ENCODE measurements at regions not wholly inside any gene's neighbourhood (a gene's known extent, or its start where the extent isn't known, plus 50 kb on each side); places are given as distances from the start of the nearest gene placed in this dataset.

GRCh38 chr6:165900970-165901369 lies 237.9 kb upstream of the PDE10A start:
- H3K27ac ChIP-seq (ENCODE audit: low read length) = no peak overlapping the region
- H3K36me3 ChIP-seq (replicated peaks; ENCODE audit: insufficient read depth, low read length) = no peaks in the 10 kb centered on the region
- H3K4me3 ChIP-seq (ENCODE audit: low read length) = no peak overlapping the region
- DNase-seq = no peak
- H3K4me2 ChIP-seq (ENCODE audit: low read depth, low read length) = no peak overlapping the region
- no peaks in the 10 kb centered on the region for H4K20me1 ChIP-seq (ENCODE audit: insufficient read depth, low read length)
- TF ChIP-seq EZH2 (optimal IDR thresholded peaks at IDR 0.05; ENCODE audit: low read depth, low read length) (no peak), CTCF (IDR thresholded peaks at IDR 0.05; ENCODE audit: low read length) (no peak), EZH2phosphoT487 (IDR thresholded peaks at IDR 0.05; ENCODE audit: low read length) (no peak)
- no peak overlapping the region for H2AFZ ChIP-seq (ENCODE audit: low read length)
- H3K4me1 ChIP-seq (ENCODE audit: low read length) = no peaks in the 10 kb centered on the region
- no peaks in the 10 kb centered on the region for H3K79me2 ChIP-seq (ENCODE audit: low read length)
- no peaks in the 10 kb centered on the region for H3K27me3 ChIP-seq (replicated peaks; ENCODE audit: insufficient read depth, low read length)
- H3F3A ChIP-seq (ENCODE audit: insufficient read depth, low read length) = no peaks in the 10 kb centered on the region
- H3K9me3 ChIP-seq (replicated peaks; ENCODE audit: insufficient read depth, low read length) = no peaks in the 10 kb centered on the region
- H3K9ac ChIP-seq (ENCODE audit: low read length) = no peak overlapping the region
- H3K9me2 ChIP-seq (replicated peaks; ENCODE audit: insufficient read depth, low read length) = no peaks in the 10 kb centered on the region

GRCh38 chr6:165899611-165900010 lies 236.6 kb upstream of the PDE10A start:
- DNase-seq = no peak
- Histone ChIP-seq H3K27me3 (replicated peaks; ENCODE audit: insufficient read depth, low read length) (no peaks in the 10 kb centered on the region), H3K36me3 (replicated peaks; ENCODE audit: insufficient read depth, low read length) (no peaks in the 10 kb centered on the region), H3K4me3 (ENCODE audit: low read length) (no peak overlapping the region), H3K9me3 (replicated peaks; ENCODE audit: insufficient read depth, low read length) (no peaks in the 10 kb centered on the region), H3K27ac (ENCODE audit: low read length) (no peak overlapping the region), H4K20me1 (ENCODE audit: insufficient read depth, low read length) (no peaks in the 10 kb centered on the region), H3F3A (ENCODE audit: insufficient read depth, low read length) (no peaks in the 10 kb centered on the region), H3K9ac (ENCODE audit: low read length) (no peak overlapping the region), H3K9me2 (replicated peaks; ENCODE audit: insufficient read depth, low read length) (no peaks in the 10 kb centered on the region), H3K4me1 (ENCODE audit: low read length) (no peaks in the 10 kb centered on the region), H3K4me2 (ENCODE audit: low read depth, low read length) (no peak overlapping the region), H3K79me2 (ENCODE audit: low read length) (no peaks in the 10 kb centered on the region), H2AFZ (ENCODE audit: low read length) (no peak overlapping the region)
- no peak for TF ChIP-seq CTCF (IDR thresholded peaks at IDR 0.05; ENCODE audit: low read length)
- TF ChIP-seq EZH2 (optimal IDR thresholded peaks at IDR 0.05; ENCODE audit: low read depth, low read length) = no peak
- TF ChIP-seq EZH2phosphoT487 (IDR thresholded peaks at IDR 0.05; ENCODE audit: low read length) = no peak

- no peak overlapping the region for H3K4me3 ChIP-seq (ENCODE audit: low read length)
- H3K27me3 ChIP-seq (replicated peaks; ENCODE audit: insufficient read depth, low read length) = no peaks in the 10 kb centered on the region
- H3K9me2 ChIP-seq (replicated peaks; ENCODE audit: insufficient read depth, low read length) = no peaks in the 10 kb centered on the region
- no peaks in the 10 kb centered on the region for H4K20me1 ChIP-seq (ENCODE audit: insufficient read depth, low read length)
- H3K27ac ChIP-seq (ENCODE audit: low read length) = no peak overlapping the region
- no peaks in the 10 kb centered on the region for H3K9me3 ChIP-seq (replicated peaks; ENCODE audit: insufficient read depth, low read length)
- no peaks in the 10 kb centered on the region for H3F3A ChIP-seq (ENCODE audit: insufficient read depth, low read length)
- DNase-seq = no peak
- H3K79me2 ChIP-seq (ENCODE audit: low read length) = no peaks in the 10 kb centered on the region
- no peaks in the 10 kb centered on the region for H3K36me3 ChIP-seq (replicated peaks; ENCODE audit: insufficient read depth, low read length)
- H2AFZ ChIP-seq (ENCODE audit: low read length) = no peak overlapping the region
- TF ChIP-seq CTCF (IDR thresholded peaks at IDR 0.05; ENCODE audit: low read length) (no peak), EZH2phosphoT487 (IDR thresholded peaks at IDR 0.05; ENCODE audit: low read length) (no peak), EZH2 (optimal IDR thresholded peaks at IDR 0.05; ENCODE audit: low read depth, low read length) (no peak)
- no peak overlapping the region for H3K4me2 ChIP-seq (ENCODE audit: low read depth, low read length)
- H3K4me1 ChIP-seq (ENCODE audit: low read length) = no peaks in the 10 kb centered on the region
- H3K9ac ChIP-seq (ENCODE audit: low read length) = no peak overlapping the region
These were observed 232.6 kb upstream of the PDE10A start for GRCh38 chr6:165895421-165896165.

All from MM.1S (cell line).